IMR-90 (cell line): ENCODE measurements at regions not wholly inside any gene's neighbourhood (a gene's known extent, or its start where the extent isn't known, plus 50 kb on each side); places are given as distances from the start of the nearest gene placed in this dataset.

Experiments
- ATAC-seq: fragments of 200-7000 bp; cut with Tn5 transposase; 2 replicates; pipeline ENCODE4 v1.9.1; 2020; ENCODE audit warnings: low read depth, mild to moderate bottlenecking, moderate library complexity
- BruUV-seq: library from RNA; stranded (reverse); fragments of 400-500 nt; replicated peaks from 2 replicates; lab custom pipeline; 2021; lab: Mats Ljungman, UMichigan
- CTCF ChIA-PET: fragments of 300-600 bp; formaldehyde crosslinking; extraction: SDS; loops from one replicate; lab custom pipeline; 2021; ENCODE audit warnings: antibody characterized with exemption; lab: Yijun Ruan, JAX
- POLR2A ChIA-PET: fragments of 300-600 bp; sonication (Branson Sonifier 250); formaldehyde crosslinking; loops from one replicate; lab custom pipeline; 2022; ENCODE audit warnings: antibody characterized with exemption; ENCODE audit not compliant: unreplicated experiment; lab: Charles Lee
- DNase-seq: peaks from one replicate; pipeline ENCODE4 v3.0.0; 2013
- H2AFZ ChIP-seq: replicated peaks from 2 replicates; pipeline ENCODE3; 2013; ENCODE audit warnings: low read length, mild to moderate bottlenecking; ENCODE audit not compliant: poor library complexity
- H2AK5ac ChIP-seq: 2 replicates; pipeline ENCODE4 v1.6.1; 2013; ENCODE audit warnings: low read depth, low read length, inconsistent platforms
- H2AK9ac ChIP-seq: replicated peaks from 2 replicates; pipeline ENCODE3; 2013; ENCODE audit warnings: mild to moderate bottlenecking, low read depth, low read length, moderate library complexity; ENCODE audit not compliant: poor library complexity
- H2BK120ac ChIP-seq: 2 replicates; pipeline ENCODE4 v1.6.1; 2013; ENCODE audit warnings: low read depth, low read length, inconsistent platforms
- H2BK15ac ChIP-seq: 3 replicates; pipeline ENCODE4 v1.6.1; 2013; ENCODE audit warnings: low read depth, low read length, inconsistent platforms
- H2BK20ac ChIP-seq: 2 replicates; pipeline ENCODE4 v1.6.1; 2013; ENCODE audit warnings: low read depth, mild to moderate bottlenecking, inconsistent platforms, low read length, moderate library complexity
- H2BK5ac ChIP-seq: 2 replicates; pipeline ENCODE4 v1.6.1; 2013; ENCODE audit warnings: mild to moderate bottlenecking, low read depth, low read length, inconsistent platforms; ENCODE audit not compliant: poor library complexity, severe bottlenecking
- H3K14ac ChIP-seq: replicated peaks from 2 replicates; pipeline ENCODE4 v1.6.1; 2013; ENCODE audit warnings: low read depth, low read length, inconsistent platforms
- H3K18ac ChIP-seq: 2 replicates; pipeline ENCODE4 v1.6.1; 2013; ENCODE audit warnings: low read depth, low read length, control low read depth
- H3K23ac ChIP-seq: 2 replicates; pipeline ENCODE4 v1.6.1; 2013; ENCODE audit warnings: low read depth, low read length, inconsistent platforms
- H3K27ac ChIP-seq: 2 replicates; pipeline ENCODE4 v1.5.1; 2013; ENCODE audit warnings: mild to moderate bottlenecking, control low read depth, low read length; ENCODE audit not compliant: insufficient read depth
- H3K27me3 ChIP-seq: 2 replicates; pipeline ENCODE4 v1.6.1; 2013; ENCODE audit warnings: low read length; ENCODE audit not compliant: control insufficient read depth, insufficient read depth
- H3K36me3 ChIP-seq: 2 replicates; pipeline ENCODE4 v1.6.1; 2013; ENCODE audit warnings: low read length, mixed read lengths; ENCODE audit not compliant: control insufficient read depth, insufficient read depth
- H3K4ac ChIP-seq: 2 replicates; pipeline ENCODE4 v1.6.1; 2013; ENCODE audit warnings: low read depth, low read length, inconsistent platforms
- H3K4me1 ChIP-seq: 2 replicates; pipeline ENCODE4 v1.6.1; 2013; ENCODE audit warnings: low read length, mixed read lengths; ENCODE audit not compliant: control insufficient read depth, insufficient read depth
- H3K4me2 ChIP-seq: 2 replicates; pipeline ENCODE4 v1.6.1; 2013; ENCODE audit warnings: low read depth, mild to moderate bottlenecking, control low read depth, low read length, moderate library complexity
- H3K4me3 ChIP-seq: 2 replicates; pipeline ENCODE4 v1.5.1; 2013; ENCODE audit warnings: low read depth, mild to moderate bottlenecking, control low read depth, low read length, moderate library complexity; ENCODE audit not compliant: insufficient read depth
- H3K56ac ChIP-seq: 2 replicates; pipeline ENCODE4 v1.6.1; 2013; ENCODE audit warnings: low read length, inconsistent platforms; ENCODE audit not compliant: insufficient read depth; ENCODE audit errors: extremely low read depth
- H3K79me1 ChIP-seq, 2 experiments: 2 replicates each; pipeline ENCODE4 v1.6.1; 2013; ENCODE audit warnings: low read length in 2 of 2, inconsistent platforms in 1 of 2, low read depth in 1 of 2
- H3K9ac ChIP-seq: 2 replicates; pipeline ENCODE4 v1.6.1; 2013; ENCODE audit warnings: low read depth, low read length, control low read depth
- H3K9me1 ChIP-seq: 2 replicates; pipeline ENCODE4 v1.6.1; 2013; ENCODE audit warnings: low read length, inconsistent platforms; ENCODE audit not compliant: insufficient read depth
- H3K9me3 ChIP-seq: 2 replicates; pipeline ENCODE4 v1.6.1; 2013; ENCODE audit warnings: low read length; ENCODE audit not compliant: control insufficient read depth, insufficient read depth
- H4K20me1 ChIP-seq: 2 replicates; pipeline ENCODE4 v1.6.1; 2013; ENCODE audit warnings: low read length, inconsistent platforms; ENCODE audit not compliant: insufficient read depth
- H4K5ac ChIP-seq: 2 replicates; pipeline ENCODE4 v1.6.1; 2013; ENCODE audit warnings: mild to moderate bottlenecking, low read depth, low read length, control low read depth
- H4K8ac ChIP-seq, 2 experiments: 2 replicates each; pipeline ENCODE4 v1.6.1; 2013; ENCODE audit warnings: low read depth in 2 of 2, low read length in 2 of 2, control low read depth in 1 of 2, inconsistent platforms in 1 of 2
- H4K91ac ChIP-seq: 2 replicates; pipeline ENCODE4 v1.6.1; 2013; ENCODE audit warnings: low read depth, low read length, inconsistent platforms; ENCODE audit not compliant: insufficient read depth
- CHD1 ChIP-seq: IDR thresholded peaks from 2 replicates; pipeline ENCODE4 v1.6.1; 2012; ENCODE audit warnings: low read depth, low read length, improper control_type of control experiment
- CTCF ChIP-seq: conservative IDR thresholded peaks from 2 replicates; pipeline ENCODE4 v1.5.1; 2012; ENCODE audit warnings: mild to moderate bottlenecking, low read depth, low read length, improper control_type of control experiment
- ELK1 ChIP-seq: fragments of 150-350 bp; IDR thresholded peaks from 2 replicates; pipeline ENCODE4 v1.6.1; 2016; ENCODE audit warnings: low read depth, mild to moderate bottlenecking, low read length, moderate library complexity, borderline replicate concordance
- FOS ChIP-seq: fragments of 150-350 bp; IDR thresholded peaks from 2 replicates; pipeline ENCODE4 v1.6.1; 2016; ENCODE audit warnings: low read depth, low read length
- MXI1 ChIP-seq: IDR thresholded peaks from 2 replicates; pipeline ENCODE4 v1.6.1; 2012; ENCODE audit warnings: low read depth, mild to moderate bottlenecking, low read length, moderate library complexity, borderline replicate concordance
- RAD21 ChIP-seq: IDR thresholded peaks from 2 replicates; pipeline ENCODE4 v1.6.1; 2012; ENCODE audit warnings: low read length, improper control_type of control experiment
- RFX5 ChIP-seq: IDR thresholded peaks from 2 replicates; pipeline ENCODE4 v1.8.0; 2012; ENCODE audit warnings: low read depth, mild to moderate bottlenecking, low read length, moderate library complexity
- WGBS, 2 experiments: methylation state at CpG; one replicate each; pipeline versions ENCODE4 v1.1.5 to v1.1.7; 2013; ENCODE audit warnings: missing lambda C conversion rate in 2 of 2; ENCODE audit not compliant: insufficient read length in 1 of 2; ENCODE audit errors: extremely low coverage in 2 of 2; 5-methylcytosine and 5-hydroxymethylcytosine counted together
- dilution Hi-C: fragments of 300-500 bp; cut with HindIII; formaldehyde crosslinking; loops from one replicate; pipeline ENCODE4 v1.14.3; 2018; ENCODE audit warnings: low sequenced_read_pairs; ENCODE audit not compliant: unreplicated experiment
- in situ Hi-C: fragments of 300-500 bp; cut with MboI; formaldehyde crosslinking; loops from 3 replicates; pipeline ENCODE4 v1.14.3; 2019; ENCODE audit warnings: low sequenced_read_pairs, inconsistent platforms, mixed read lengths
- intact Hi-C: fragments of 100-400 bp; cut with micrococcal nuclease; formaldehyde crosslinking; loops from 2 replicates; pipeline ENCODE4 v1.10.0; 2022

DNA sequence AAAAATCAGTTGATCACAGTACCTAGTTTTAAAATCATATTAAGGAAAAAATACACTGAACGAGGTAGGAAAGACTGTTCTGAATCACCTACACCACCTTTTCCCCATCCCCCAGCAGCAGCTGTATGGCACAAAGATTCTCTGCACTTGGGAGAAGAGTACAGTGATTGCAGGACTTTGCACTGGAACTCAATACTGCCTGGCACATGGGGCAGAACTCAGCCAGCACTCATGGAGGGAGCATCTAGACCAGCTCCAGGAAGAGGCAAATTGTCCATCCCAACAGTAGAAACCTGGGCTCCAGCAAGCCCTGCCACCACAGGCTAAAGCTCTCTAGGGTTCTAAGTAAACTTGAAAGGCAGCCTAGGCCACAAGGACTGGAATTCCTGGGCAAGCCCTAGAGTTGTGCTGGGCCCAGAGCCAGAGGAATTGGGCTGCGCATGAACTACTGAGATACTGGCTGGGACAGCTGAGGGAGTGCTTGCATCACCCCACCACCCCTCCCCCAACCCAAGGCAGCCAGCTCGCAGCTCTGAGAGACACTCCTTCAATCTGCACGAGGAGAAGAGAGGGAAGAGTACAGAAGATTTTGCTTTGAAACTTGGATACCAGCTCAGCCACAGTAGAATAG lies 654.4 kb upstream of the CDH6 start:
- Histone ChIP-seq H3K23ac (no peak overlapping the region), H2AFZ (peak overlapping the region; percentile 21), H4K8ac (no peak overlapping the region), H3K4ac (no peak overlapping the region), H3K9me1 (no peaks in the 10 kb centered on the region), H2BK120ac (no peak overlapping the region), H2AK5ac (no peak overlapping the region), H2BK15ac (no peak overlapping the region), H3K4me2 (no peak overlapping the region), H3K56ac (no peak overlapping the region), H3K79me1 (no peaks in the 10 kb centered on the region), H3K4me1 (no peaks in the 10 kb centered on the region), H3K18ac (no peak overlapping the region), H4K91ac (no peak overlapping the region), H2AK9ac (peak overlapping the region; percentile 65), H2BK20ac (no peak overlapping the region), H3K9me3 (no peaks in the 10 kb centered on the region), H3K14ac (no peak overlapping the region), H4K20me1 (no peaks in the 10 kb centered on the region), H3K4me3 (no peak overlapping the region), H2BK5ac (no peak overlapping the region), H3K27ac (no peak overlapping the region), H4K5ac (no peak overlapping the region), H3K36me3 (no peaks in the 10 kb centered on the region), H3K27me3 (no peaks in the 10 kb centered on the region), H3K9ac (no peak overlapping the region)
- intact Hi-C loops (no loop called here), dilution Hi-C loops (no loop called here), in situ Hi-C loops (no loop called here)
- ChIA-PET POLR2A (no interaction called here), CTCF (no interaction called here)
- TF ChIP-seq MXI1: no peak
- no peak for TF ChIP-seq RAD21
- no peak for TF ChIP-seq CTCF
- TF ChIP-seq CHD1: no peak
- no peak for TF ChIP-seq RFX5
- no peak for TF ChIP-seq FOS
- no peak for TF ChIP-seq ELK1
- peak; percentile 84 for ATAC-seq
- BruUV-seq: no TSS peak
- WGBS, 2 experiments: no CpG with 5 or more reads among the region's 4 CpGs
- peak; percentile 28 for DNase-seq
